Keratinocyte (primary cell): ENCODE measurements at regions not wholly inside any gene's neighbourhood (a gene's known extent, or its start where the extent isn't known, plus 50 kb on each side); places are given as distances from the start of the nearest gene placed in this dataset.

Experiments used
- CTCF ChIP-seq, 3 experiments: IDR thresholded peaks in 1 of 3; conservative IDR thresholded peaks in 1 of 3; optimal IDR thresholded peaks in 1 of 3; 2 replicates in 2 of 3; 3 replicates in 1 of 3; pipeline versions ENCODE3 to v1.5.1; 2011; ENCODE audit warnings: low read length in 3 of 3, mild to moderate bottlenecking in 3 of 3, moderate library complexity in 2 of 3, control low read depth in 1 of 3, inconsistent platforms in 1 of 3; ENCODE audit not compliant: insufficient read depth in 2 of 3; ENCODE audit errors: extremely low read depth in 1 of 3
- EZH2 ChIP-seq: IDR thresholded peaks from one replicate; pipeline ENCODE4 v1.6.1; 2012; ENCODE audit warnings: inconsistent platforms, mild to moderate bottlenecking, low read length, moderate library complexity

GRCh38 chr2:122713800-122714199, 958.3 kb downstream of the TSN start:
- no peak for TF ChIP-seq CTCF (optimal IDR thresholded peaks at IDR 0.05 in 1 of 3, IDR thresholded peaks at IDR 0.05 in 1 of 3, conservative IDR thresholded peaks at IDR 0.05 in 1 of 3; ENCODE audit: extremely low read depth in 1 of 3, insufficient read depth in 2 of 3, low read length in 3 of 3)
- no peak for TF ChIP-seq EZH2
